Esophagus squamous epithelium (tissue), 5 donors: ENCODE measurements at regions not wholly inside any gene's neighbourhood (a gene's known extent, or its start where the extent isn't known, plus 50 kb on each side); places are given as distances from the start of the nearest gene placed in this dataset.
A peak's percentile ranks its signal among the peaks of the same experiment; 100 is the strongest.

Experiments
- DNase-seq: peaks from one replicate; lab custom pipeline; 2025; lab: John Stamatoyannopoulos, UW
- H3K27ac ChIP-seq, 4 donors: fragments of 200-600 bp; sonication (generic); one replicate each; pipeline ENCODE4 v1.5.1; 2016 to 2019; ENCODE audit warnings: mild to moderate bottlenecking in 1 of 4
- H3K27me3 ChIP-seq, 4 donors: fragments of 200-600 bp; sonication (generic); 1 replicate in 3 of 4; 2 replicates in 1 of 4; pipeline versions ENCODE4 v1.5.1 to v1.6.0; 2017 to 2021; ENCODE audit warnings: antibody characterized with exemption in 1 of 4
- H3K36me3 ChIP-seq, 3 donors: fragments of 200-600 bp; sonication (generic); one replicate each; pipeline ENCODE4 v1.5.1; 2016 to 2019
- H3K4me1 ChIP-seq, 3 donors: fragments of 200-600 bp; sonication (generic); one replicate each; pipeline ENCODE4 v1.5.1; 2017 to 2019
- H3K4me3 ChIP-seq, 4 donors: fragments of 200-600 bp; sonication (generic); 1 replicate in 3 of 4; 2 replicates in 1 of 4; pipeline ENCODE4 v1.5.1; 2016 to 2019; ENCODE audit warnings: mild to moderate bottlenecking in 2 of 4, moderate library complexity in 1 of 4
- H3K9me3 ChIP-seq, 3 donors: fragments of 200-600 bp; sonication (generic); one replicate each; pipeline ENCODE4 v1.5.1; 2016 to 2019
- POLR2A ChIP-seq, 4 donors: fragments of 450-650 bp; IDR thresholded peaks; one replicate each; pipeline ENCODE4 v1.6.1; 2017; ENCODE audit warnings: antibody characterized with exemption in 4 of 4, mild to moderate bottlenecking in 4 of 4, moderate library complexity in 3 of 4
- WGBS, 2 donors: methylation state at CpG; one replicate each; pipeline ENCODE4 v1.1.5; 2018; 5-methylcytosine and 5-hydroxymethylcytosine counted together
- intact Hi-C: fragments of 100-400 bp; cut with DNase I; formaldehyde crosslinking; loops from one replicate; pipeline ENCODE4 v1.15.0; 2022
- TF ChIP-seq, protein P1 (sequence below), 6 experiments: fragments of 450-650 bp in 4 of 6; fragments of 200-600 bp in 2 of 6; sonication (generic) in 2 of 6; IDR thresholded peaks; one replicate each; pipeline ENCODE4 v1.5.1; 2016 to 2019; ENCODE audit warnings: antibody characterized with exemption in 6 of 6, mild to moderate bottlenecking in 4 of 6, moderate library complexity in 4 of 6
- donor health status: DM: yes; HTN: yes; CAD: no.

DNA sequence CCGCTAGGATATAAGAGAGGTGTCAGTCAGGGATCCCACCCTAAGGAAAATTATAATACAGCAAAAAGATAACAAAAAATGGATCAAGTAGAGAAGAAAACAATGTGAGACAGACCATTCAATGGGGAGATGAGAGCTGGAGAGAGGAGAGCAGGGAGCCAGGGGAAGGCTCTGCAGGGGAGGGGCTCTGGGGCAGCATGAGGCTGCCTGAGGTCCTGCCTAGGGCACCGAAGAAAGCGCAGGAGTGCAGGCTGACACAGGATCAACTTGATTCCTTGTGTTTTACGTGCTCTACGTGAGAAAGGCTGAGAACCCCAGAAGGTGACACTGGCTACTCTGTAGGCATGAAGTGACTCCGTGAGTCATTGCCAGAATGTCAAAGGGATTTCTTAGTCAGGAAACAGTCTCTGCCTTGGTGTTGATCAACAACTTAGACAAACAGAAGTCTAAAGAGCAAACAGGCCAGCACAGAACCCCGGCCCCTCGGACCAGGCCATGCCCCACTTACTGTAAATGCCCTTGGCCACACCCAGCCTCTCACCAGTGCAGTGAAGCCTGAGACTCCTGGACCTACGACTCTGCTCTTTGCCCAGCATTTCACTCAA, 290.1 kb upstream of the PRDM1 start:
- TF ChIP-seq, protein P1, sequence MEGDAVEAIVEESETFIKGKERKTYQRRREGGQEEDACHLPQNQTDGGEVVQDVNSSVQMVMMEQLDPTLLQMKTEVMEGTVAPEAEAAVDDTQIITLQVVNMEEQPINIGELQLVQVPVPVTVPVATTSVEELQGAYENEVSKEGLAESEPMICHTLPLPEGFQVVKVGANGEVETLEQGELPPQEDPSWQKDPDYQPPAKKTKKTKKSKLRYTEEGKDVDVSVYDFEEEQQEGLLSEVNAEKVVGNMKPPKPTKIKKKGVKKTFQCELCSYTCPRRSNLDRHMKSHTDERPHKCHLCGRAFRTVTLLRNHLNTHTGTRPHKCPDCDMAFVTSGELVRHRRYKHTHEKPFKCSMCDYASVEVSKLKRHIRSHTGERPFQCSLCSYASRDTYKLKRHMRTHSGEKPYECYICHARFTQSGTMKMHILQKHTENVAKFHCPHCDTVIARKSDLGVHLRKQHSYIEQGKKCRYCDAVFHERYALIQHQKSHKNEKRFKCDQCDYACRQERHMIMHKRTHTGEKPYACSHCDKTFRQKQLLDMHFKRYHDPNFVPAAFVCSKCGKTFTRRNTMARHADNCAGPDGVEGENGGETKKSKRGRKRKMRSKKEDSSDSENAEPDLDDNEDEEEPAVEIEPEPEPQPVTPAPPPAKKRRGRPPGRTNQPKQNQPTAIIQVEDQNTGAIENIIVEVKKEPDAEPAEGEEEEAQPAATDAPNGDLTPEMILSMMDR (IDR thresholded peaks at IDR 0.05): no peak
- no peak for TF ChIP-seq POLR2A (IDR thresholded peaks at IDR 0.05)
- Histone ChIP-seq H3K27me3 (no peaks in the 10 kb centered on the region), H3K9me3 (no peaks in the 10 kb centered on the region), H3K36me3 (no peaks in the 10 kb centered on the region), H3K4me3 (no peak overlapping the region), H3K27ac (peak overlapping the region; percentile 36 to 86 (median 72)), H3K4me1 (peaks cover 5 to 77% (median 36%) of the 10 kb centered on the region in 3 donors)
- intact Hi-C loops: no loop called here
- DNase-seq: no peak
- WGBS, 2 donors: 71 to 73% methylated on average over 9 of the region's 9 CpGs

DNA sequence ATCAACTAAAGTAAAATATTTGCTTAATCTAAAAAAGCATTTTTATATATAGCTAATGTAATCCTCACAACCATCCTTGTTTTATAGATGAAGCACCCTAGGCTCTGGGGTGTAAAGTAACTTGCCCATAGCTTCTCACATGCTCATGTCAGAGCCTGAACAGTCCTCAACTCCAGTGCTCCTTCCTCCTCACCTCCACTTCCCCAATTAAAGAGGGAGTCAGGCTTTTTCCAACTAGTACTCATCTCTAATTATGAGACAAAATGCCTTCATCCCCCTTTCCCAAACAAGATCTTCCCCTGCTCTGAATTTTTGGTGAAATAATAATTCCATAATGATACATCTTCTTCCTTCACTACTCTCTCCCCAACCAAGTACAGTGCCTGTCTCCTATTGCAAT, 290.8 kb upstream of the PRDM1 start:
- no peaks in the 10 kb centered on the region for H3K36me3 ChIP-seq
- H3K9me3 ChIP-seq: no peaks in the 10 kb centered on the region
- H3K27me3 ChIP-seq: no peaks in the 10 kb centered on the region
- H3K27ac ChIP-seq: peak overlapping the region; percentile 4 to 86 (median 72)
- no peak for DNase-seq
- H3K4me3 ChIP-seq: no peak overlapping the region
- intact Hi-C loops: no loop called here
- TF ChIP-seq, protein P1 (IDR thresholded peaks at IDR 0.05): no peak
- no peak for TF ChIP-seq POLR2A (IDR thresholded peaks at IDR 0.05)
- peaks cover 5 to 77% (median 36%) of the 10 kb centered on the region in 3 donors for H3K4me1 ChIP-seq

DNA sequence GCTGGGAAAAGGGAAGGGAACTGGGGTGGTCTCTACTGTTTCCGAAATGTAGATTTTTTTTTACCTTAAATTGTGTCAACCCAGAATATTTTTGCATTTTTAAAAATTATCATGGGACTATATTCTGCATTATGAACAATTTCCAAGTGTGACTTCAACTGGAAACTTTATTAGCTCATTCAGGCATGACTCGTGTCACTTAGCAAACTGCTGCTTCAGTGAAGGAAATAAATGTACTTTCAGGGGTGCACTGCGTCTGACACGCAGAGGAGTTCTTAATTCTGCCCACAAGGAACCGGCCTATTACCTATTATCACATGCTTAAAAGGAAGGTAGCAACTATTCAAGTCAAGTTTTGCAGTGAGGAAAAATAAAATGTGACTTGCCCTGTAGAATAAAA, 291.3 kb upstream of the PRDM1 start:
- no peak for DNase-seq
- WGBS, 2 donors: 61 to 81% methylated on average over 5 of the region's 5 CpGs
- Histone ChIP-seq H3K36me3 (no peaks in the 10 kb centered on the region), H3K4me1 (peaks cover 3 to 77% (median 36%) of the 10 kb centered on the region in 3 donors), H3K4me3 (no peak overlapping the region), H3K9me3 (no peaks in the 10 kb centered on the region), H3K27me3 (no peaks in the 10 kb centered on the region), H3K27ac (peak overlapping the region in 3 of 4 donors; percentile 62 to 86 (median 81))
- TF ChIP-seq, protein P1 (IDR thresholded peaks at IDR 0.05): no peak
- no peak for TF ChIP-seq POLR2A (IDR thresholded peaks at IDR 0.05)
- intact Hi-C loops: no loop called here

DNA sequence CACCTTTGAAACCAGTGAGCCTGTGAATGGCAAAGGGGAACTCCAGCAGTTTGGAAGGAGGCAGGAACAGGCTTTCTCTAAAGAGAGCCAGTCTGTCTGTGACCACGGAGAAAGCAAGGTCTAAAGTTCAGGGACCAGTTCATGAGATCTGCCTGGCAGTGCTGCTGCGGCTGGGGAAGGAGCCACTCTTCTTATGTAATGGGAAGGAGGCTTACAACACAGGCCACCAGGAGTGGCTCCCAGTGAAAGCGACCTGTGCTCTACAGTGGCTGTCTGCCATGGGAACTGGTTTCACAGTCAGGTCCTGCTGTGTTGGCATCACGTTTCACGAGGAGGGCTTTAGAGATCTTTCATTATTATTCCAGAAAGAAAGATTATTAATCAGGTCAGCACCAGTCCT, 291.9 kb upstream of the PRDM1 start:
- Histone ChIP-seq H3K9me3 (no peaks in the 10 kb centered on the region), H3K27me3 (no peaks in the 10 kb centered on the region), H3K4me3 (no peak overlapping the region), H3K36me3 (no peaks in the 10 kb centered on the region), H3K27ac (peak overlapping the region; percentile 1 to 86 (median 72)), H3K4me1 (peaks cover 0 to 77% (median 35%) of the 10 kb centered on the region in 3 donors)
- TF ChIP-seq, protein P1 (IDR thresholded peaks at IDR 0.05): no peak
- no peak for TF ChIP-seq POLR2A (IDR thresholded peaks at IDR 0.05)
- intact Hi-C loops: no loop called here
- no peak for DNase-seq
- 31 to 37% methylated on average over 3 to 4 of the region's 5 CpGs for WGBS, 2 donors

DNA sequence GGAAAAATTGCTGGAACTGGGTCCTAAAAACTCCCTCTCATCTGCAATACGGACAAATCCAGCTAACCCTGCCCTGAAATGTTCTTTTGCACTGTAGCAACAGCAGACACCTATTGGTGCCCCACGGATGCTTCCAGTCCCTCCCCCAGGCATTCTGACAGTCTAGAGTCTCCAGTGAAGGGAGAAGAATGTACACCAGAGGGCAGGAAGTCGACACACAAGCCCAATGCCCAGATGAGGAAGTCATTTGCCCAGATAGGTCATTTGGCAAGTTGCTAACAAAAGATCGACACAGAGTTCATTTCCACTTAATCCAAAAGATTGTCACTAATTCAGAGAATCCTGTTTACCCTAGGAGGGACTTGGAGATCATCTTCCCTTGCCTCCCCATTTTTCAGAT, 293.0 kb upstream of the PRDM1 start:
- TF ChIP-seq, protein P1 (IDR thresholded peaks at IDR 0.05): peak in 2 of 6 experiments; percentile 32 to 33
- no peak for TF ChIP-seq POLR2A (IDR thresholded peaks at IDR 0.05)
- Histone ChIP-seq H3K27me3 (no peaks in the 10 kb centered on the region), H3K27ac (peak overlapping the region; percentile 32 to 86 (median 60)), H3K36me3 (no peaks in the 10 kb centered on the region), H3K9me3 (no peaks in the 10 kb centered on the region), H3K4me1 (peaks cover 5 to 75% (median 25%) of the 10 kb centered on the region in 3 donors), H3K4me3 (no peak overlapping the region)
- WGBS, 2 donors: 54 to 56% methylated on average over 4 of the region's 4 CpGs
- intact Hi-C loops: no loop called here
- DNase-seq: no peak
